HG03066 (cell line): ENCODE measurements at regions not wholly inside any gene's neighbourhood (a gene's known extent, or its start where the extent isn't known, plus 50 kb on each side); places are given as distances from the start of the nearest gene placed in this dataset.

Experiments used
- ATAC-seq: cut with Tn5 transposase; IDR thresholded peaks from one replicate; pipeline ENCODE4 v1.9.1; 2021; ENCODE audit warnings: low read depth; ENCODE audit not compliant: unreplicated experiment

DNA sequence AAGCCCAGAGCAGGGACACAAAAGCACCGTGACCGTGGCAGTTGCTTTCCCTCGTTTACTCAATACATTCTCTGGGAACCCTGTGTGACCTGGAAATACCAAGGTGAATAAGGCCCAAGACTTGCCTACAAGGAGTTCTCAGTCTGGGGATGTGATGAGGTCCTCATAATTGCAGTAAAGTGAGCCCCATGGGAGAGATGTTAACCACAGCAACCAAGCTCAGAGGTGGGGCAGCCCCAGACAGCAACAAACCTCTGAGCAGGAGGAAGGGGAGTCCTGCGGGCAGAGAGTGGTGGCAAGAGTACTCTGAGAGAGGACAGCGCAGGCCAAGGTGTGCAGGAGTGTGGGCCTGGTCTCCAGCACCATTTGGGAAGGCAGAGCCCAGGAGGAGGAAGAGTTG lies 91.6 kb downstream of the TTC32 start:
- no peak for ATAC-seq

- no peak for ATAC-seq
These were observed 92.6 kb downstream of the TTC32 start for GRCh38 chr2:19809206-19809605.

DNA sequence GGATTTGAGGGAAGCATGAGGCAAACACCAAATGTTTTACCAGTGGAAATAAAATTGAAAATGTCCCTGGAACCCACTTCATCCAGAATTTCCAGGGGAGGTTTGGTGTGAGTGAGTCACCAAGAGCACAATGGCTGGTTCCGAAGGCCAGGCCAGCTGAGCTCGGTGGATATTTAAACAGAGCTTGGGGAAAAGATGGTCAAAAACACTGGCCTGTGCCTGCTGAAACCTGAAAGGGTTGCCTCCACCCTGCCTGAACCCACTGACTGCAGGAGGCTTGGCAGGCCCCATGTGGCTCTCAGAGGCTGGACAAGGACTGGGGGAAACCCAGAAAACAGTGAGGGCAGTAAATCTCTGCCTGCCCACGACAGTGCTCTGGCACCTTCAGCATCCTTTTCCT lies 93.9 kb downstream of the TTC32 start:
- ATAC-seq: no peak

GRCh38 chr2:19807346-19807745 lies 94.4 kb downstream of the TTC32 start:
- ATAC-seq: no peak

GRCh38 chr2:19806591-19806990 lies 95.2 kb downstream of the TTC32 start:
- ATAC-seq: no peak

- no peak for ATAC-seq
These were observed 95.7 kb downstream of the TTC32 start for GRCh38 chr2:19806131-19806530.

DNA sequence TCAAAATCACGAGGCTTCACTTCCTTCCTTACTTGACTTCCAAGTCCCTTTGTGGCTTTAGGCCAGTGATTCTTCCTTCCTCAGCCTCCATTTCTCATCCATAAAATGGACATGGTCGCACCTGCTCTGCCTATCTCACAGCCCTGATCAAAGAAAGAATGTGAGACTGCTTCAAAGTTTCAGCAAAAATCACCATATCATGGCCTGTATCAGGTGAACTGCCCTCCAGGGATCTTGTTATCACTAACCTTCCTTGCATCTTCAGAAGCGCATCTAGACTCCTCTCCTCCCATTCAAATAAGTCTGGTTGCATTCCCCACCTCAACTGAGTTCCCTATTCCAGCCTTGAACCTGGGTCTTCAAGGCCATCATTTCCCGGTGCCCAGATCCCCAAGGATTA lies 96.5 kb downstream of the TTC32 start:
- no peak for ATAC-seq

DNA sequence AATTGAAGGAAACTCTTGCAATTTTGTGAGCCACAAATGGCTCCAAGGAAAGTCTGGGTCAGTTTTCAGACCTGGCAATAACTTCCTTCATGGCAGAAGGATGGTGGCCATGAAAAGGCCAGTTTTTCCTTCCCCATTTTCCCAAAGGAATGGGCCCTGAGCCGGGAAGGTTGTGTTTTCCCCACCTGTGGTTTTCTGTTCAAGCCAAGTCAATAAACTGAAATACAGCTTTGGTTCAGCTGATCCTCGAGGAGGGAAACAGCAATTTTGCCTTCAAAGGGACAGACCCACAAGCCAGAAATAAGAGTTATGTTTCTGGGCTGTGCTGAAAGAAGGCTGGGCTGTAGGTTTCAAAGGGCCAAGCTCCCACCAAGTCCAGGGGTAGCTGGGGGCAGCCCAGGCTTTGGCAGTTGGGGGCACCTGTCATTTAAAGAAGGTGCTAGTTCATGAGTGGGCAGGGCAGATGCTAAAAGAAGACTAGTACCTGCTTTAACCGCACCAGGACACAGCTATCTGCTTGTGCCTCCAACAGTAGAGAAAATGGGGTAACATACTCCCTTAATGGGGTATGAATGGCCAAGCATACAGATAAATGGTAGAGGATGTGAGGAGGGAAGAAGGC lies 97.0 kb downstream of the TTC32 start:
- ATAC-seq: no peak

DNA sequence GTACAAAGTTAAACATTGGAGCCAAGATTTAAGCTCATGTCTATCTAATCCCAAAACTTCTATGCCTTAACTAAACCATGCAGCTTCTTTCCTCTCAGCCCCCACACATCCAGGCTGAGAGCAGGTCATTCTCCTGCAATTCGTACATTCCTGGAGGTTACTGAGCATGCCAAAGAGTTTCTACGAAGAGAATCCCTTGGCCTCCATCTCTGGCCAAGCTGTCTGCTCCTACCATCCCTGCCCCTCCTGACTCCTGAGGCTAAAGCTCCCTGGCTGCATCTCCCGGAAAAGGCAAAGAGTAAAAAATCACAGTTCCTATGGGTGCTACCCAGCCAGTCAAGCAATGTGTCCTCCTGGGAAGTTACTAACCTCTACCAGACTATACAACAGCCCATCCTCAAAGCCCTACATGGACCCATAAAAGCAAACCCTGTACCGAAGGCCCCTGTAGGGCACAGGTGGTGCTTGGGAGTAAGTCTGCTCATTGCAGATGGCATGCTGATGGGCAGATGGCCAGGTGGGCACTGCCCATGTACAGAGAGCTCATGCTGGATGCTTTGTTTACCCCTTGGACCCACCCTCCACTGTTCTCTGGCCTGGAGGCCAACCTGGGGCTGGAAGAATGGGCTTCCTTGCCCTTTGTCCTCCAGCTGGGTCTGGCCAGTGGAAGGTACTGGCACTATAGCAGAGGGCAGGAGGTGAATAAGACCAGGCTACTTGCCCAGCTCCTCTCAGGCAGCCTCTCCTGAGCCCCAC lies 99.5 kb downstream of the TTC32 start:
- ATAC-seq: no peak

DNA sequence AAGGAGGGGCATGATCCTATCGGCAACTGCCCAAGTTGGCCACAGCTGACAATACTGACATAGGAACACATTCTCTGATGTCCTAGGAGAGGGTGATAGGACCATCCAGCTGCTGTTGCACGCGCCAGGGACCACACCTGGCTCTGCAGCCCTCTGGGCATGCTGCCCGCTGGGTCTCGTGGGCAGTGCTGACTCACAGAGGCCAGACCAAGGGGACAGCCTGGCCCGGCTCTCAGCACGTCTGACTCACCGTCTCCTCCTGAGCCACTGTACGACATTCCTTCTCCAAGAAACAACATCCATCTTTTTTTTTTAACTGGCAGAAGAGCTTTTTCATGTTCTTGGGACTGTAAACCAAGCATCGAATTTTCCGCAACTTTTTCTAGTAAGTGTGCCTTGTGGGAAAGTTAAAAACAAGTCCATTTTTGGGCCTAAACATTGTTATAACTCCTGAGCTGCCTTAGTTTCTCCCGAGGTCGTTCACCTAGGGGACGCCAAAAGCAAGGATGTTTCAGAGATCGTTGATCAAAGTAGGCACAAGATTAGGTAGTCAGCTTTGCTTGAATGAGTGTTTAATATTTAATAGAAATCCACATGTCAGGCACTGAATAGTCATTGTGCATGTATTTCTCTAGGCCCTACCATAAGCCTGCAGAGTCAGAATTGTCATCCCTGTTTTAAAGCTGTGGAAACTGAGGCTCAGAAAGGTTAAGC lies 100.3 kb downstream of the TTC32 start:
- ATAC-seq: no peak

DNA sequence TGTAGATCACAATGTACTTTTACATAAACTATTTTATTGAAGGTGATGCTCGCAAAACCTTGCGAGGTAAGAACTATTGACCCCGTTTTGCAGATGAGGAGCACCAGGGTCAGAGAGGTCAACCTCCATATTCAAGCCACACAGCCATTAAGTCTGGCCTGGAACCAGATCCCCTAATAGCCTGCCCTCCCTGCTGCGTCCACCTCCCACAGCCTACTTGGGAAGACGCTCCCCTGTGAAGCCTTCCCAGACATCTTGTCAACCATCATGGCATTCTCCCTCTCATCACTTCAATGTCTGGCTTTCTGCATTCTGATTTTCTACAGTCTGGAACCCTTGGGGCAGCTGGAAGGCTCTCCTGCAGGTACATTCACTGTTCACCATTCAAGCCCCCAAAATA lies 101.0 kb downstream of the TTC32 start:
- ATAC-seq: no peak

GRCh38 chr2:19799881-19800780 lies 101.7 kb downstream of the TTC32 start:
- no peak for ATAC-seq

DNA sequence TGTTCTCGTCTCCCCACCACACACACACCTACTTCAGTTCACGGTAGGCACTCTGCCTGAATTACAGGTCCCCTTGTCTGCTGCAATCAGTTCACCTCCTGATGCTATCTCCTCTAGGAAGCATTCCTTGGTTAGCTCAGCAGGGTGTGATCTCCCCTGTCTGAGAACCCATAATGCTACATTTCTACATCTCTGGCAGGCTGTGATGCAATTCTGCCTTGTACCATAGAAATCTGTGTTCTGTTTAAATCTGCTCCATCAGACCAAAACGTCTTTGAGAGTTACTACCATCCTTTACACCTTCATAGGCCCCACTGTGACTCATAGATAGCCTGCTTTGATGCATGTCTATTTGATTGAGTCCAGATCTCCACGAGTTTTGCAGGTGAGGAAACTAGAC lies 103.9 kb downstream of the TTC32 start:
- ATAC-seq: no peak

DNA sequence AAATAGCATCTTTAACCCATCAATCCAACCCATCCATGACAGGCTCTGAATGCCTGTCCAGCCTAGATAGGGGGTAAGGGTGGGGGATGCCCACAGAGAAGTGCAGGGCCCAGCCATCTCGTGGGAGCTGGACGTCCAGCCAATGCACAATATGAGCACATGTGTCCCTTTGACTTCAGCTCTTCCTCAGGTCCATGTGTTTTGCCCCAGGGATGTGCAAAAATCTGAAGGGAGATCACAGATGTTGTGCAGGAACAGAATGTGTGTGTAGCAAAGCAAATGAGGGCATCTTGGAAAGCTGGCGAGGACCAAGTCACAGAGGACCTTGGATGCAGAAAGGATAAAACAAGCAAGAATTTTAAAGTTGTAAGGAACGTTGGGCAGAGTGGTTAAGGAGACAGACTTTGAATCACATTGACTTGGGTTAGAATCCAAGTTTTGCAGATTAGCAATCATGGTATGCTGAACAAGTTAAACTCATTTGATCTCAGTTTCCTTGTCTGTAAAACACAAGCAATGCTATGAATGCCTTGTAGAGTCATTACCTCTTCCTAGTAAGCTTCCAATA lies 104.5 kb downstream of the TTC32 start:
- no peak for ATAC-seq

- no peak for ATAC-seq
These were observed 105.6 kb downstream of the TTC32 start for GRCh38 chr2:19796035-19796695.

- ATAC-seq: no peak
These were observed 108.5 kb downstream of the TTC32 start for GRCh38 chr2:19793132-19793750.

DNA sequence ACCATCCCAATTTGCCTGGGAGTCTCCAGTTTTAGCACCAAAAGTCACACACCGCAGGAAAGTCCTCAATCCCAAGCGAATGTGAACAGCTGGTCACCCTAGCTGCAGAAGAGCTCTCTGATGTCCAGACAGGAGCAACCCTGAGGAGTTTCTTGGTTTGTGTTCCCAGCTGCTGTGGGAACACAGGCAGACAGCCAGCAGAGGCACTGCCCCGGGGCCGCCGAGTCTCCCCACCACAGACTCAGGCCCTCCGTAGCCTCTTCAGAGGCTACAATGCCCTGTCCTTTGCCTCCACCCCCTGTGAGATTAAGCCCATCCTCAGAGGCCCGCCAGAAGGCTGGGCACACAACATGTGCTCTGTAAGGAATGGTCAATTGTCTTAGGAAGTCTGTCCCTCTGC lies 111.5 kb downstream of the TTC32 start:
- ATAC-seq: no peak

GRCh38 chr2:19787134-19787533 lies 114.6 kb downstream of the TTC32 start:
- no peak for ATAC-seq

DNA sequence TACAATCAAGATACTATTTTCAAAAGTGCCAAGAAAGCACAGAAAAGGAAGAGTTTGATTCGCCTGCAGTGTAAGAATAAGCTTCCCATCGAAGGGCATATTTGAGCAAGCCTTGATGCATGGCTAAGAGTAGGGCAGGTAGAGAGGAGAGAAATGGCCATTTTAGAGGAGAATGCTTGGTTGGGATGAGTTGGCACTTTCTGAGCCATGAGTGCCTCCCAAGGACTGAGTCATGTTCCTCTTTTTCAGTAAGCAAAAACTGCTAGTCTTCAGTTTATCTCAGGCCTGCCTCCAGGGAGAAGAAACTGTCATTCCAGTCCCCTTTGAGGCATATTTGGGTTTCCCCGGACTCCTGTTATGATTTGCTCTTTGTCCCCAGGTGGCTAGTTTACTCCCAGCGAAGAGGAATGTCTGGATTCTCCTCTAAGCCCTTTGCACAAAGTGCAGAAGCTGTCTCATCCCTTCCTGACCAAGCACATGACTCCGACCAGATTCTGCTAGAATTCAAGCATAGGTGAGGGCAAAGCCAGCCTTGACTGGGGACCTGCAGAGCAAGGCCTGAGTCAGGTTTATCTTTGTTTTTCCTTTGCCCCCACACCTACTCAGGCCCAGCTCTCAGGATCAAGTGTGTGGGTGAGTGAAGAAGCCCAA lies 115.2 kb downstream of the TTC32 start:
- ATAC-seq: peak; percentile 57
